ENCODE measurements at regions not wholly inside any gene's neighbourhood (a gene's known extent, or its start where the extent isn't known, plus 50 kb on each side); places are given as distances from the start of the nearest gene placed in this dataset.

DNA sequence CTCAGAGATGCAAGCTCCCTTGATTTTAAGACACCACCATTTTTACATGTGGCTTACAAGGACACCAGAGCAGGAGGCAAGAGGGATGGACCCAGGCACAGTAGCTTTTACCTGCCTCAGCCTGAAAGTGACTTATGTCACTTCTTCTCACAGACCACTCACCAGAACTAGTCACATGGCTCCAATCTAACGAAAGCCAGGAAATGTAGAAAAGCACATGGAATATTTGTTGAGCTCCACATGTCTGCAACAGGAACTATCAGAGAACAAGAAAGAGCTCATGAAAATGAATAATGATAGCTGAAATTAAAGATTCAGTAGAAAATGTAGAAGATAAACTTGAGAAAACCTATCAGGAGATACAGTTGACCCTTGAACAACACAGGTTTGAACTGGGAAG lies 69.4 kb downstream of the ZNF648 start:
- DNase-seq, result no peak
- no peaks in the 10 kb centered on the region for H3K4me1 ChIP-seq
- no peak overlapping the region for H3K27ac ChIP-seq
- no peaks in the 10 kb centered on the region for H3K27me3 ChIP-seq
- H3K9me3 ChIP-seq, result no peaks in the 10 kb centered on the region
- TF ChIP-seq POLR2AphosphoS5 (IDR thresholded peaks at IDR 0.05), result no peak
- no peak for TF ChIP-seq POLR2A (IDR thresholded peaks at IDR 0.05)
- no peak for TF ChIP-seq EP300 (IDR thresholded peaks at IDR 0.05; ENCODE audit: low read depth)
- no peak for TF ChIP-seq CTCF (IDR thresholded peaks at IDR 0.05)
- in situ Hi-C loops (cut with MboI; ENCODE audit: low pct_ligation_motif_present in 1 of 4, low pct_unique_long_range_greater_than_20kb in 1 of 4, low sequenced_read_pairs in 3 of 4) (no loop called here), intact Hi-C loops (cut with DNase I; ENCODE audit: low total_unique reads) (no loop called here)
- WGBS, 2 donors (ENCODE audit: low coverage in 1 of 2), result 53 to 100% methylated on average over 1 of the region's 1 CpG
- no peak overlapping the region for H3K4me3 ChIP-seq
- no peaks in the 10 kb centered on the region for H3K36me3 ChIP-seq

GRCh38 chr1:181990728-181991127 lies 70.8 kb downstream of the ZNF648 start:
- no peak for TF ChIP-seq CTCF (IDR thresholded peaks at IDR 0.05)
- no peak for TF ChIP-seq EP300 (IDR thresholded peaks at IDR 0.05; ENCODE audit: low read depth)
- TF ChIP-seq POLR2A (IDR thresholded peaks at IDR 0.05), result no peak
- in situ Hi-C loops (cut with MboI; ENCODE audit: low pct_ligation_motif_present in 1 of 4, low pct_unique_long_range_greater_than_20kb in 1 of 4, low sequenced_read_pairs in 3 of 4), result no loop called here
- Histone ChIP-seq H3K27me3 (no peaks in the 10 kb centered on the region), H3K4me1 (no peaks in the 10 kb centered on the region), H3K27ac (no peak overlapping the region), H3K4me3 (no peak overlapping the region), H3K9me3 (no peaks in the 10 kb centered on the region), H3K36me3 (no peaks in the 10 kb centered on the region)
- intact Hi-C loops (cut with DNase I; ENCODE audit: low total_unique reads), result no loop called here
- WGBS, 2 donors (ENCODE audit: low coverage in 1 of 2), result 81 to 100% methylated on average over 1 to 2 of the region's 2 CpGs
- DNase-seq, result no peak

- no peak for DNase-seq
- in situ Hi-C loops (cut with MboI; ENCODE audit: low pct_ligation_motif_present in 1 of 4, low pct_unique_long_range_greater_than_20kb in 1 of 4, low sequenced_read_pairs in 3 of 4) (no loop called here), intact Hi-C loops (cut with DNase I; ENCODE audit: low total_unique reads) (no loop called here)
- no peak overlapping the region for H3K4me3 ChIP-seq
- H3K9me3 ChIP-seq, result no peaks in the 10 kb centered on the region
- H3K27me3 ChIP-seq, result no peaks in the 10 kb centered on the region
- no peak overlapping the region for H3K27ac ChIP-seq
- TF ChIP-seq EP300 (IDR thresholded peaks at IDR 0.05; ENCODE audit: low read depth), result no peak
- no peaks in the 10 kb centered on the region for H3K36me3 ChIP-seq
- H3K4me1 ChIP-seq, result no peaks in the 10 kb centered on the region
- 89% methylated on average over 2 of the region's 2 CpGs for WGBS, 2 donors (ENCODE audit: low coverage in 1 of 2)
These were observed 72.1 kb downstream of the ZNF648 start for GRCh38 chr1:181989261-181989920.

- in situ Hi-C loops (cut with MboI; ENCODE audit: low pct_ligation_motif_present in 1 of 4, low pct_unique_long_range_greater_than_20kb in 1 of 4, low sequenced_read_pairs in 3 of 4) (no loop called here), intact Hi-C loops (cut with DNase I; ENCODE audit: low total_unique reads) (no loop called here)
- TF ChIP-seq EP300 (IDR thresholded peaks at IDR 0.05; ENCODE audit: low read depth) (no peak), CTCF (IDR thresholded peaks at IDR 0.05) (no peak), POLR2A (IDR thresholded peaks at IDR 0.05) (no peak), POLR2AphosphoS5 (IDR thresholded peaks at IDR 0.05) (no peak)
- Histone ChIP-seq H3K4me1 (no peaks in the 10 kb centered on the region), H3K4me3 (no peak overlapping the region), H3K9me3 (no peaks in the 10 kb centered on the region), H3K36me3 (no peaks in the 10 kb centered on the region), H3K27me3 (no peaks in the 10 kb centered on the region), H3K27ac (no peak overlapping the region)
- DNase-seq, result no peak
- WGBS, 2 donors (ENCODE audit: low coverage in 1 of 2), result 58 to 63% methylated on average over 2 of the region's 2 CpGs
These were observed 73.5 kb downstream of the ZNF648 start for GRCh38 chr1:181987996-181988395.

DNA sequence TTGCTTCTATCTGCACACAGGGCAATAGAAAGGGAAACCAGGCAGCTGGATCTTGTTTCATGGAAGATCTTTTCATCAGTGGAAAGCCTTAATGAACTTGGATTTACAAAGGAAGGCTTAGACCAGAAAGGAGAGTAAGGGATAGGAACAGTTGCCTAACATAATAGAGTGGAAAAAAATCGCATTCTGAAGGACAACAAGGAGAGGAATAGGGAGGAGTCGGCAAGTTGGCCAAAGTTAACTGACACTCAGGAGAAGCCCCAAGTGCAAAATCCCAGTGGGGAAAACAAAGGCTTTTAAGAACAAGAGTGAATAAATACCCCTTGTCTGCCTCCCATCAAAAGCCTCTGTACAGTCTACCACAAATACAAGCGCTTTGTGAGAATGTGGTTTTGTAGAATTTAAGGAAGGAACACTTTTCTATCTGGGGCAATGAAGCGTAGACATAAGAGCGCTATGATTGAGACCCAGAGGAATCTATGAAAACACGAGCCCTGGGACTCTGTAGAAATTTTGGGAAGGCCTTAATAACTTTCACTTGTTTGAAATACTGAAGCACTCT lies 74.1 kb downstream of the ZNF648 start:
- no peaks in the 10 kb centered on the region for H3K9me3 ChIP-seq
- no peaks in the 10 kb centered on the region for H3K4me1 ChIP-seq
- no peaks in the 10 kb centered on the region for H3K36me3 ChIP-seq
- no peak for TF ChIP-seq POLR2AphosphoS5 (IDR thresholded peaks at IDR 0.05)
- no peak for TF ChIP-seq CTCF (IDR thresholded peaks at IDR 0.05)
- TF ChIP-seq POLR2A (IDR thresholded peaks at IDR 0.05), result no peak
- TF ChIP-seq EP300 (IDR thresholded peaks at IDR 0.05; ENCODE audit: low read depth), result no peak
- no peak overlapping the region for H3K27ac ChIP-seq
- intact Hi-C loops (cut with DNase I; ENCODE audit: low total_unique reads) (no loop called here), in situ Hi-C loops (cut with MboI; ENCODE audit: low pct_ligation_motif_present in 1 of 4, low pct_unique_long_range_greater_than_20kb in 1 of 4, low sequenced_read_pairs in 3 of 4) (no loop called here)
- H3K4me3 ChIP-seq, result no peak overlapping the region
- no peaks in the 10 kb centered on the region for H3K27me3 ChIP-seq
- 72 to 80% methylated on average over 6 of the region's 6 CpGs for WGBS, 2 donors (ENCODE audit: low coverage in 1 of 2)
- no peak for DNase-seq

All from transverse colon (tissue), 4 donors.